CD14-positive monocyte (primary cell): ENCODE measurements at regions not wholly inside any gene's neighbourhood (a gene's known extent, or its start where the extent isn't known, plus 50 kb on each side); places are given as distances from the start of the nearest gene placed in this dataset.

ENCODE experiments used
- DNase-seq, 3 donors: peaks; one replicate each; pipeline ENCODE4 v3.0.0-alpha.2; 2011 to 2022
- H2AFZ ChIP-seq: 2 replicates; pipeline ENCODE4 v1.6.0; 2012; ENCODE audit warnings: mild to moderate bottlenecking, low read depth, low read length, inconsistent platforms; ENCODE audit not compliant: insufficient read depth, poor library complexity, severe bottlenecking
- H3K27ac ChIP-seq, 2 donors: 1 replicate in 1 of 2; 2 replicates in 1 of 2; pipeline ENCODE4 v1.5.1; 2012 to 2013; ENCODE audit warnings: low read length in 2 of 2, control low read depth in 1 of 2, inconsistent platforms in 1 of 2, low read depth in 1 of 2, mild to moderate bottlenecking in 1 of 2
- H3K27me3 ChIP-seq, 2 donors: one replicate each; pipeline versions ENCODE4 v1.6.0 to v1.6.1; 2011 to 2013; ENCODE audit warnings: low read length in 2 of 2; ENCODE audit not compliant: control insufficient read depth in 2 of 2, insufficient read depth in 2 of 2
- H3K36me3 ChIP-seq, 2 donors: replicated peaks in 1 of 2; 1 replicate in 1 of 2; 2 replicates in 1 of 2; pipeline versions ENCODE4 v1.5.1 to v1.6.1; 2012 to 2013; ENCODE audit warnings: low read length in 2 of 2, control low read depth in 1 of 2, inconsistent platforms in 1 of 2, mild to moderate bottlenecking in 1 of 2; ENCODE audit not compliant: insufficient read depth in 2 of 2, control insufficient read depth in 1 of 2
- H3K4me1 ChIP-seq, 2 donors: 1 replicate in 1 of 2; 2 replicates in 1 of 2; pipeline versions ENCODE4 v1.5.1 to v1.6.1; 2012 to 2013; ENCODE audit warnings: low read length in 2 of 2, control low read depth in 1 of 2, inconsistent platforms in 1 of 2, mild to moderate bottlenecking in 1 of 2, moderate library complexity in 1 of 2; ENCODE audit not compliant: insufficient read depth in 2 of 2, control insufficient read depth in 1 of 2
- H3K4me2 ChIP-seq: replicated peaks from 2 replicates; pipeline ENCODE3; 2012; ENCODE audit warnings: low read length, moderate library complexity, mild to moderate bottlenecking; ENCODE audit not compliant: poor library complexity, severe bottlenecking; ENCODE audit errors: extremely low read depth
- H3K4me3 ChIP-seq, 3 experiments: fragments of 200-600 bp in 1 of 3; sonication (generic) in 1 of 3; replicated peaks in 1 of 3; 1 replicate in 2 of 3; 2 replicates in 1 of 3; pipeline ENCODE4 v1.5.1; 2011 to 2013; ENCODE audit warnings: low read length in 3 of 3, mild to moderate bottlenecking in 3 of 3, control low read depth in 2 of 3, low read depth in 2 of 3, inconsistent platforms in 1 of 3, moderate library complexity in 1 of 3
- H3K79me2 ChIP-seq: 2 replicates; pipeline ENCODE4 v1.6.0; 2012; ENCODE audit warnings: mild to moderate bottlenecking, control low read depth, inconsistent platforms, low read length, moderate library complexity; ENCODE audit not compliant: insufficient read depth
- H3K9ac ChIP-seq: 2 replicates; pipeline ENCODE4 v1.6.0; 2017; ENCODE audit warnings: low read length, mild to moderate bottlenecking; ENCODE audit not compliant: insufficient read depth, poor library complexity, severe bottlenecking
- H3K9me3 ChIP-seq, 2 donors: replicated peaks in 1 of 2; 1 replicate in 1 of 2; 2 replicates in 1 of 2; pipeline versions ENCODE4 v1.5.1 to v1.6.1; 2012 to 2013; ENCODE audit warnings: low read length in 2 of 2, control low read depth in 1 of 2; ENCODE audit not compliant: control insufficient read depth in 1 of 2, insufficient read depth in 1 of 2
- H4K20me1 ChIP-seq: 2 replicates; pipeline ENCODE4 v1.6.0; 2012; ENCODE audit warnings: mild to moderate bottlenecking, low read length, control low read depth, moderate library complexity; ENCODE audit not compliant: insufficient read depth
- H3K27ac Mint-ChIP-seq, 7 donors: one replicate each; pipeline ENCODE4 v1.8.0; 2020; ENCODE audit warnings: mild to moderate bottlenecking in 7 of 7, mixed read lengths in 7 of 7, moderate library complexity in 6 of 7, inconsistent platforms in 2 of 7
- H3K27me3 Mint-ChIP-seq, 3 donors: one replicate each; pipeline ENCODE4 v1.8.0; 2021 to 2022; ENCODE audit warnings: low read depth in 3 of 3, mild to moderate bottlenecking in 3 of 3, mixed read lengths in 3 of 3, moderate library complexity in 3 of 3, inconsistent platforms in 1 of 3
- H3K36me3 Mint-ChIP-seq, 2 donors: one replicate each; pipeline ENCODE4 v1.8.0; 2020; ENCODE audit warnings: mixed read lengths in 2 of 2, inconsistent platforms in 1 of 2, mild to moderate bottlenecking in 1 of 2
- H3K4me1 Mint-ChIP-seq: one replicate; pipeline ENCODE4 v1.8.0; 2020; ENCODE audit warnings: mild to moderate bottlenecking, mixed read lengths
- H3K4me3 Mint-ChIP-seq, 2 donors: one replicate each; pipeline ENCODE4 v1.8.0; 2020; ENCODE audit warnings: mild to moderate bottlenecking in 2 of 2, mixed read lengths in 2 of 2, moderate library complexity in 1 of 2
- H3K9me3 Mint-ChIP-seq, 7 donors: one replicate each; pipeline ENCODE4 v1.8.0; 2020 to 2022; ENCODE audit warnings: mixed read lengths in 7 of 7, mild to moderate bottlenecking in 6 of 7, moderate library complexity in 6 of 7, inconsistent platforms in 2 of 7
- CTCF ChIP-seq: fragments of 200-600 bp; IDR thresholded peaks from one replicate; pipeline ENCODE4 v1.8.0; 2022; ENCODE audit warnings: antibody characterized with exemption, mild to moderate bottlenecking
- WGBS: methylation state at CpG from one replicate; pipeline ENCODE4 v1.1.5; 2013; ENCODE audit warnings: missing lambda C conversion rate; ENCODE audit not compliant: insufficient coverage; 5-methylcytosine and 5-hydroxymethylcytosine counted together
- intact Hi-C, 2 donors: fragments of 100-400 bp; cut with micrococcal nuclease; formaldehyde crosslinking; loops; one replicate each; pipeline versions ENCODE4 v1.15.0 to v1.15.1; 2023

- Histone ChIP-seq H3K27ac (no peak overlapping the region), H3K4me3 (no peak overlapping the region), H3K36me3 (no peaks in the 10 kb centered on the region), H3K4me2 (no peak overlapping the region), H2AFZ (no peak overlapping the region), H3K4me1 (no peaks in the 10 kb centered on the region), H3K27me3 (no peaks in the 10 kb centered on the region), H3K9me3 (no peaks in the 10 kb centered on the region), H3K9ac (no peak overlapping the region), H3K79me2 (no peaks in the 10 kb centered on the region), H4K20me1 (no peaks in the 10 kb centered on the region)
- Mint-ChIP-seq H3K27me3 (peaks cover 0 to 4% (median 1%) of the 10 kb centered on the region in 3 donors), H3K9me3 (peaks cover 0 to 4% (median 0%) of the 10 kb centered on the region in 7 donors), H3K27ac (peak overlapping the region in 1 of 7 donors; percentile 42), H3K4me1 (no peaks in the 10 kb centered on the region), H3K36me3 (no peaks in the 10 kb centered on the region), H3K4me3 (no peak overlapping the region)
- DNase-seq, result no peak
- intact Hi-C loops, result no loop called here
- no peak for TF ChIP-seq CTCF
Observed at GRCh38 chr2:128969374-128969773, 650.7 kb upstream of the HS6ST1 start.

- Histone ChIP-seq H3K79me2 (no peaks in the 10 kb centered on the region), H3K36me3 (no peaks in the 10 kb centered on the region), H3K9ac (no peak overlapping the region), H2AFZ (no peak overlapping the region), H3K27ac (no peak overlapping the region), H3K4me3 (no peak overlapping the region), H3K27me3 (no peaks in the 10 kb centered on the region), H3K4me1 (no peaks in the 10 kb centered on the region), H4K20me1 (no peaks in the 10 kb centered on the region), H3K4me2 (no peak overlapping the region), H3K9me3 (no peaks in the 10 kb centered on the region)
- no peak for DNase-seq
- H3K36me3 Mint-ChIP-seq, result no peaks in the 10 kb centered on the region
- intact Hi-C loops, result no loop called here
- H3K4me1 Mint-ChIP-seq, result no peaks in the 10 kb centered on the region
- H3K27ac Mint-ChIP-seq, result no peak overlapping the region
- H3K9me3 Mint-ChIP-seq, result peaks cover 0 to 4% (median 0%) of the 10 kb centered on the region in 7 donors
- 82% methylated on average over 3 of the region's 10 CpGs for WGBS
- H3K27me3 Mint-ChIP-seq, result peaks cover 0 to 4% (median 1%) of the 10 kb centered on the region in 3 donors
- TF ChIP-seq CTCF, result no peak
- H3K4me3 Mint-ChIP-seq, result no peak overlapping the region
Observed at GRCh38 chr2:128970332-128971116, 651.9 kb upstream of the HS6ST1 start.
